Colonic mucosa (tissue), 4 donors: ENCODE measurements at regions not wholly inside any gene's neighbourhood (a gene's known extent, or its start where the extent isn't known, plus 50 kb on each side); places are given as distances from the start of the nearest gene placed in this dataset.

ENCODE experiments used
- DNase-seq: peaks from one replicate; pipeline ENCODE4 v3.0.0-alpha.2; 2020
- H3K27ac ChIP-seq: fragments of 200-600 bp; one replicate; pipeline ENCODE4 v1.8.0; 2021
- H3K27me3 ChIP-seq: fragments of 200-600 bp; one replicate; pipeline ENCODE4 v1.8.0; 2021
- H3K36me3 ChIP-seq: fragments of 200-600 bp; one replicate; pipeline ENCODE4 v1.8.0; 2021
- H3K4me1 ChIP-seq: fragments of 200-600 bp; one replicate; pipeline ENCODE4 v1.8.0; 2021; ENCODE audit warnings: mild to moderate bottlenecking
- H3K4me3 ChIP-seq: fragments of 200-600 bp; one replicate; pipeline ENCODE4 v1.8.0; 2021
- H3K9ac ChIP-seq, 2 donors: one replicate each; pipeline ENCODE4 v1.7.0; 2013; ENCODE audit warnings: control low read depth in 2 of 2, low read depth in 2 of 2, low read length in 2 of 2
- H3K9me3 ChIP-seq: fragments of 200-600 bp; one replicate; pipeline ENCODE4 v1.8.0; 2021
- intact Hi-C: fragments of 100-400 bp; cut with DNase I; formaldehyde crosslinking; loops from one replicate; pipeline ENCODE4 v1.14.1; 2022
- TF ChIP-seq, protein P1 (sequence below): fragments of 200-600 bp; IDR thresholded peaks from one replicate; pipeline ENCODE4 v1.8.0; 2022; ENCODE audit warnings: antibody characterized with exemption, mild to moderate bottlenecking
- donor health status: healthy.
- donor health status: DM: no; HTN: no; CAD: no.
- donor health status: DM: no; HTN: no; CAD: no.

DNA sequence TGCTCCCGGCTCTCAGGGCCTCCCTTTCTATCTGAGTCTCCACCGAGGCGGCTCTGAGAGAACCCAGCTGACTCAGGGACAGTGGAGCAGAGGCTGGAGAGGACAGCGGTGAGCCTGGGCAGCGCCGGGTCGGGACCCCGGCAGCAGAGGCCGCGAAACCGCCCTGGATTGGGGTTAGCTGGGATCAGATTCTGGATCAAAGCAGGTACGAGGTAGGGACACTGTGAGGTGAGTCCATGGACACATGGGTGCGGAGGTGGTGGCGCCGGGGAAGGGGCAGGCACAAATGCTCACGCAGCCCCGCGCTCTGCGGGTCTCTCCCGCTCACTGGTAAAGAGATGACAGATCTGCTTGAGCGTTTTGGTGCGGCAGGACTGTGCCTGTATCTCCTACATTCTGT, 146.4 kb upstream of the GGTLC1 start:
- Histone ChIP-seq H3K36me3 (no peaks in the 10 kb centered on the region), H3K4me1 (no peaks in the 10 kb centered on the region), H3K9me3 (no peaks in the 10 kb centered on the region), H3K27me3 (no peaks in the 10 kb centered on the region), H3K27ac (no peak overlapping the region), H3K4me3 (no peak overlapping the region), H3K9ac (no peak overlapping the region)
- DNase-seq, result no peak
- intact Hi-C loops, result no loop called here
- TF ChIP-seq, protein P1, sequence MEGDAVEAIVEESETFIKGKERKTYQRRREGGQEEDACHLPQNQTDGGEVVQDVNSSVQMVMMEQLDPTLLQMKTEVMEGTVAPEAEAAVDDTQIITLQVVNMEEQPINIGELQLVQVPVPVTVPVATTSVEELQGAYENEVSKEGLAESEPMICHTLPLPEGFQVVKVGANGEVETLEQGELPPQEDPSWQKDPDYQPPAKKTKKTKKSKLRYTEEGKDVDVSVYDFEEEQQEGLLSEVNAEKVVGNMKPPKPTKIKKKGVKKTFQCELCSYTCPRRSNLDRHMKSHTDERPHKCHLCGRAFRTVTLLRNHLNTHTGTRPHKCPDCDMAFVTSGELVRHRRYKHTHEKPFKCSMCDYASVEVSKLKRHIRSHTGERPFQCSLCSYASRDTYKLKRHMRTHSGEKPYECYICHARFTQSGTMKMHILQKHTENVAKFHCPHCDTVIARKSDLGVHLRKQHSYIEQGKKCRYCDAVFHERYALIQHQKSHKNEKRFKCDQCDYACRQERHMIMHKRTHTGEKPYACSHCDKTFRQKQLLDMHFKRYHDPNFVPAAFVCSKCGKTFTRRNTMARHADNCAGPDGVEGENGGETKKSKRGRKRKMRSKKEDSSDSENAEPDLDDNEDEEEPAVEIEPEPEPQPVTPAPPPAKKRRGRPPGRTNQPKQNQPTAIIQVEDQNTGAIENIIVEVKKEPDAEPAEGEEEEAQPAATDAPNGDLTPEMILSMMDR, result no peak

DNA sequence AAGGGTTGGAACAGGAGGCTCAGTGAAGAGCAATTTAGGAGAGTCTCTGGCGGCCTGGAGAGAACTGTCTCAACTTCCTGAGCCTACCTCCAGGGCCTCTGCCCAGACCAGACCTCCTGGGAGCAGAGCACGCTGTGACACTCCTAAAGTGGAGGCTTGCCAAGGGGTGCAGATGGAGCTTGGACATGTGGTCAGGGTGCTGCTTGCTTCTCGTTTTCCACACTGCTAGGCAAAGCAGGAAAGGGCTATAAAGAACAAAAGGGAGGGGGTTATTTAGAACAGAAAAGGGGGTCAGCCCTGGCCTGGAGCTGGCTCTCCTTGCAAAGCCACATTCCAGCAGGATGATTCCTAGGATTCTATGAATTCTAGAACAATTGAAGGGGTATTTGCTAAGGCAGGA, 145.7 kb upstream of the GGTLC1 start:
- DNase-seq, result no peak
- H3K36me3 ChIP-seq, result no peaks in the 10 kb centered on the region
- intact Hi-C loops, result no loop called here
- no peaks in the 10 kb centered on the region for H3K27me3 ChIP-seq
- H3K4me1 ChIP-seq, result no peaks in the 10 kb centered on the region
- H3K9ac ChIP-seq, result no peak overlapping the region
- H3K27ac ChIP-seq, result no peak overlapping the region
- no peaks in the 10 kb centered on the region for H3K9me3 ChIP-seq
- no peak overlapping the region for H3K4me3 ChIP-seq
- TF ChIP-seq, protein P1, result no peak

DNA sequence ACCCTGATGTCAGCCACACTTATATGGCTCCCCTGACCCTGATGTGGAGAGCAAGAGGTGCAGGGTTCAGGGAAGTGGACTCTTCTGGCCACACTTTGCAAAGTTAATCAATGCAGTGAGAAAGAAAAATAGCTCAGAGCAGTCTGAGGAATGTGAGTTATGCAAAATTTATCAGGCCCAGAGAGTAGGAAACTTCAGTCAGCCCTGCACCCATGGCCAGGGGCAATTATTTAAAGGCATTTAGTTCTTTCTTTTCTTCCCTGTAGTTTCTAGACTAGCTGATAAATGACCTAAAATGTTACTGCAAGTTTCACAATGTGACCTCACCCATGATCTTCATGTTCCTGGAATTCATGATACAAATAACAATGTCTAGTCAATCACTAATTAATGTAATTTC, 143.7 kb upstream of the GGTLC1 start:
- Histone ChIP-seq H3K27ac (no peak overlapping the region), H3K4me3 (no peak overlapping the region), H3K9me3 (no peaks in the 10 kb centered on the region), H3K27me3 (no peaks in the 10 kb centered on the region), H3K9ac (no peak overlapping the region), H3K4me1 (no peaks in the 10 kb centered on the region), H3K36me3 (no peaks in the 10 kb centered on the region)
- DNase-seq, result no peak
- TF ChIP-seq, protein P1, result no peak
- intact Hi-C loops, result no loop called here

DNA sequence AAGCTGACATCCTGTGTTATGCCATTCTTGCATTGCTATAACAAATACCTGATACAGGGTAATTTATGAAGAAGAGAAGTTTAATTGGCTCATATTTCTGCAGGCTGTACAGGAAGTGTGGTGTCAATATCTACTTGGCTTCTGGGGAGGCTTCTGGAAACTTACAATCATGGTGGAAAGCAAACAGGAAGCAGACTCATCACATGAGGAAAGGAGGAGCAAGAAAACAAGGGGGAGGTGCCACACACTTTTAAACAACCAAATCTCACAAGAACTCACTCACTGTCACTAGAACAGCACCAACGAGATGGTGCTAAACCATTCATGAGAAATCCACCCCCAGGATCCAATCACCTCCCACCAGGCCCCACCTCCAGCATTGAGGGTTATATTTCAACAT, 143.1 kb upstream of the GGTLC1 start:
- Histone ChIP-seq H3K27me3 (no peaks in the 10 kb centered on the region), H3K27ac (no peak overlapping the region), H3K4me3 (no peak overlapping the region), H3K9ac (no peak overlapping the region), H3K4me1 (no peaks in the 10 kb centered on the region), H3K36me3 (no peaks in the 10 kb centered on the region), H3K9me3 (no peaks in the 10 kb centered on the region)
- no peak for DNase-seq
- TF ChIP-seq, protein P1, result no peak
- intact Hi-C loops, result no loop called here

DNA sequence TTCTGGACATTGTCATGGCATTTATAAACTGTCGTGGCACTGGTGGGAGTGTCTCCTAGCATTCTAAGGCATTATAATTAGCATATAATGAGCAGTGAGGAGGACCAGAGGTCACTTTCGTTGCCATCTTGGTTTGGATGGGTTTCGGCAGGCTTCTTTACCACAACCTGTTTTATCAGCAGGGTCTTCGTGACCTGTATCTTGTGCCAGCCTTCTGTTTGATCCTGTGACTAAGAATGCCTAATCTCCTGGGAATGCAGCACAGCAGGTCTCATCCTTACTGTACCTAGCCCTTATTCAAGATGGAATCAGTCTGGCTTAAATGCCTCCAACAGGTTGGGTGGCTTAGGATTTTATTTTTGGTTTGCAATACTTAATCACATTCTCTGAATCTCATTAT, 142.7 kb upstream of the GGTLC1 start:
- no peak for DNase-seq
- TF ChIP-seq, protein P1, result no peak
- intact Hi-C loops, result no loop called here
- Histone ChIP-seq H3K36me3 (no peaks in the 10 kb centered on the region), H3K9me3 (no peaks in the 10 kb centered on the region), H3K9ac (no peak overlapping the region), H3K4me3 (no peak overlapping the region), H3K27me3 (no peaks in the 10 kb centered on the region), H3K4me1 (no peaks in the 10 kb centered on the region), H3K27ac (no peak overlapping the region)

DNA sequence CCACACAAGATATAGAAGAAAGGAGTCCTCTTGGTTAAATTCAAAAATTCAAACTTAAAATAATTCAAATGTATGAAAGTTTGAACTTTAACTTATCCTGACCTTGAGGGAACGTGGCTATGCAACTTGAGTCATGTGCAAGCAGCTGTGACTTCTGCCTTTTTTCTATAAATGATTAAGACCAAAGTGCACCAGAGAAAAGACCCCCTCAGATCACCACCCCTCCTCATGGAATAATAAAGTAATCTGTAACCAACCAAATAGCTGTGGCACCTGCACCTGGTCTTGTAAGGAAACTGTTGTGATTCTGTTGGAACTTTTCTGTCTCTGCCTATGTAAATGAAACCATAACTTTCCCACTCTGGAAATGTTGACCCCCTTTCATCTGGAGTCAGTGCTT, 141.1 kb upstream of the GGTLC1 start:
- no peak overlapping the region for H3K27ac ChIP-seq
- H3K4me1 ChIP-seq, result no peaks in the 10 kb centered on the region
- H3K27me3 ChIP-seq, result no peaks in the 10 kb centered on the region
- intact Hi-C loops, result no loop called here
- H3K4me3 ChIP-seq, result no peak overlapping the region
- no peak overlapping the region for H3K9ac ChIP-seq
- TF ChIP-seq, protein P1, result no peak
- H3K9me3 ChIP-seq, result no peaks in the 10 kb centered on the region
- no peak for DNase-seq
- H3K36me3 ChIP-seq, result no peaks in the 10 kb centered on the region
